ENCODE measurements at regions not wholly inside any gene's neighbourhood (a gene's known extent, or its start where the extent isn't known, plus 50 kb on each side); places are given as distances from the start of the nearest gene placed in this dataset.
"Not testable (repeated sequence)": the region's sequence is repeated elsewhere in the genome, so short reads cannot be mapped to it uniquely, and the experiment has no call there.

GRCh38 chr18:38651736-38652135 is 1086.1 kb upstream of the CELF4 start:
- DNase-seq (ENCODE audit: low spot score), result no peak

GRCh38 chr18:38648179-38648578 is 1082.6 kb upstream of the CELF4 start:
- no peak for DNase-seq (ENCODE audit: low spot score)

DNA sequence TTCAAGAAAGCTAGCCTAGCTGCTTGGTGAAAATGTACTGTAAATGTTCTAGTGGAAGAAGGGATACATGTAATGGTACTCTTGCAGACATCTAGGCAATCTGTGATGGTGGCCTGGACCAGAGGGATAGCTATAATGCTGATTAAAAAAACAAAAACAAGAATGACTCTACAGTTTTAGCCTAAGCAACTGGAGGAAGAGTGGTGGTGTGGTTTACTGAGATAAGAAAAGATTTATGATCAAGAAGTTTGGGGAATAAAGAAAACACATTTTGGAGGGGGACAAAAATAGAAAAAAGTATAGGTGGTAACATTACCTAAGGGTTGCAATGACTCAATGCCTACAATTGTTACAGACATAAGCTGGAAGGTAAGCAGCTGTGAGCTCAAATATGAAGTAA is 1080.7 kb upstream of the CELF4 start:
- DNase-seq (ENCODE audit: low spot score), result no peak

- no peak for DNase-seq (ENCODE audit: low spot score)
Observed at GRCh38 chr18:38644875-38645641, 1079.5 kb upstream of the CELF4 start.

GRCh38 chr18:38642711-38643110 is 1077.1 kb upstream of the CELF4 start:
- DNase-seq (ENCODE audit: low spot score), result no peak

- DNase-seq (ENCODE audit: low spot score), result not testable (repeated sequence)
Observed at GRCh38 chr18:38639700-38640099, 1074.1 kb upstream of the CELF4 start.

DNA sequence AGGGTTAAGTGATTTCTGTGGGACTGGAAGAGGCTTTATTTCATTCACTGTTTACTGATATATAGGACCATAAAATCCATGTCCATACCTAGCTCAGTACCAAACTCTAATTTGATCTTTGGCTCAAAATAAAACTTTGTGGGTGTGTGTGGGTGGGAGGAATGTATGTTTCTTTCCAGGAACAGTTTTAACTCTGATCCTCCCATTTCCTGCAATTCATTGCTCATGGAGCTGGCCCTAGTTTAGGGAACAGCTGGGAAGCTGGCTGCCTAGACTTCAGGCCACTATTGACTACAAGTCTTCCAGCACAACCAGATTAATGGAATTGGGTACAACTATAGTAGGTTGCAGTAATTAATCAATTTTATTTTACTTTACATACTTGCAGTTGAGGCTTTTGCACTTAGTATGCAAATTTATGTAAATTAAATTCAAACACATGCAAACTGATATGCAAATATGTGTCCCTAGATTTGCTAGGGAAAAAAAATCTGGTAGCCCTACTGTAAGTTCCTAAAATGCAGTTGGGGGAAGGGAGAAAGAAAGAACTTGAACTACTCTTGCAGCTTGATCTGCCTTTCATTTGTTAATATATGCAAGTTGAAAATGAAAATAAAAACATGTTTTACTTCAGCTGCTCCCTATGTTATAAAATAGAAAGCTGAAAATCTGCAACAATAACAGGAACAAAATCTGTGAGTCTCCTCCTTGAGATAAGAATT is 1070.3 kb upstream of the CELF4 start:
- no peak for DNase-seq (ENCODE audit: low spot score)

DNA sequence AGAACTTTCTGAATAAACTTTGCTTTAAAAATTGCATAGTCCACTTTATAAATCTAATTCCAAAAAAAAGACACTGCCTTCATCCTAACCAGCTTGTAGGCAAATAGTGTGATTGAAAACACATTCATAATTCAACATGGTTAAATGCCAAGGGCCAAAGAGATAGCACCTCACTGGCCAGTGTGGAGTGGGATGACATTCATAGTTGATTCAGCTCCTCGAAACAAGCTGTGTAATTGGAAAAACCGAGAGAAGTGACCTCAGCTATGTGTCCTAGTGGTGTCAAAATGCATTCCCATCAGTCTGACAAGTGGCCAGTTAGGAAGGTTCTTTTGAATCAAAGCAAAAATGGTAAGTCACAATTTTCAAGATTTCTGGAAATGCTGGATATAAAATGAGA is 1068.5 kb upstream of the CELF4 start:
- no peak for DNase-seq (ENCODE audit: low spot score)

DNA sequence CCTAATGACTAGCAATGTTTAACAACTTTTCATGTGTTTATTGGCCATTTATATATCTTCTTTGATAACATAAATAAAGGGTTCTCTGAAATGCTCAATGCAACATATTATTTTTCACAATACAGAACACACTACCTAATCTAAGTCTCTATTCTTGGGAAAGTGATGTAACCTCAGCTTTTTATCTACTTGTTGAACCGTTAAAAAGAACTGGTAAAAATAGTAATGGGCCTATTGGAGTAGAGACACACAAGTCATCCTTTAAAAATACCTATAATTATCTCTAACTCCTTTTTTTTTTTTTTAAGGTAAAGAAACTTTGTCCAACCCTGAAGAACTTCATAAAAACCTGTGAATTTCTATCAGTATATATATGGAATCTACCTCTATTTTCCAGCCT is 1067.7 kb upstream of the CELF4 start:
- DNase-seq (ENCODE audit: low spot score), result no peak

GRCh38 chr18:38619129-38619528 is 1053.5 kb upstream of the CELF4 start:
- DNase-seq (ENCODE audit: low spot score), result no peak

DNA sequence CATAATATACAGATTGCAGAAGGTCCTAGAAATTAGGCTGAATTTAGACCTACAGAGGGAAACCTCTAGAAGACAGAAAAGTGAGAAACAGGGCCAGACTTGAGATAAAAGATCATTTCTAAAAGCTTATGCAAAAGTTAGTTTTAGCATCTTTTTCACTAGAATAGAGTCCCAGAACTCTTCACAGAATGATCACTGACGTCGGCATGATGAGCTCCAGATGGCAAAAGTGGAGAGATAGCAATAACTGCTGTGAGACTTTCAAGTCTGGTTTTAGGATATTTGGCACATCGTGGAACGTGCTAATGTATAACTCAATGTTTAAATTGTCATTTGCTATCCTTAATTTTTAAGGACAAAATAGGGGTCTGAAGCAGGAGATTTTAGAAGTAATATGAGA is 1050.7 kb upstream of the CELF4 start:
- DNase-seq (ENCODE audit: low spot score), result no peak

DNA sequence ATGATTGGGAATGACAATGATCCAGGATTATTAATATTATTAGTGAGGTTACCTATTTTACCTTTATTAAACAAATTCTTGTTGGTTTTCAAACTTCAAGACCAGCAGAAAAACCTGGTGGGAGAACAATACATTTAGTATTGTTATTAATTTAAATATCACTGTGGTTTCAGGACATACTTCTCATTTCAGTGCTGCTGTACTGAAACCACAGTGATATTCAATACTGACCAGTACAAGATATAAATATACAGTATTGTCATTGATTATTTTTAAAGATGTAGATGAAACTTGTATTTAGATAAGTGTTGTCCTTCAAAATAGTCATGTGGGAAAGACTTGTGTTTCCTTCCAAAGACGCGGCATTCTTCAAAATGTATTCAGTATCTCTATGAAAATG is 1047.3 kb upstream of the CELF4 start:
- DNase-seq (ENCODE audit: low spot score), result no peak

DNA sequence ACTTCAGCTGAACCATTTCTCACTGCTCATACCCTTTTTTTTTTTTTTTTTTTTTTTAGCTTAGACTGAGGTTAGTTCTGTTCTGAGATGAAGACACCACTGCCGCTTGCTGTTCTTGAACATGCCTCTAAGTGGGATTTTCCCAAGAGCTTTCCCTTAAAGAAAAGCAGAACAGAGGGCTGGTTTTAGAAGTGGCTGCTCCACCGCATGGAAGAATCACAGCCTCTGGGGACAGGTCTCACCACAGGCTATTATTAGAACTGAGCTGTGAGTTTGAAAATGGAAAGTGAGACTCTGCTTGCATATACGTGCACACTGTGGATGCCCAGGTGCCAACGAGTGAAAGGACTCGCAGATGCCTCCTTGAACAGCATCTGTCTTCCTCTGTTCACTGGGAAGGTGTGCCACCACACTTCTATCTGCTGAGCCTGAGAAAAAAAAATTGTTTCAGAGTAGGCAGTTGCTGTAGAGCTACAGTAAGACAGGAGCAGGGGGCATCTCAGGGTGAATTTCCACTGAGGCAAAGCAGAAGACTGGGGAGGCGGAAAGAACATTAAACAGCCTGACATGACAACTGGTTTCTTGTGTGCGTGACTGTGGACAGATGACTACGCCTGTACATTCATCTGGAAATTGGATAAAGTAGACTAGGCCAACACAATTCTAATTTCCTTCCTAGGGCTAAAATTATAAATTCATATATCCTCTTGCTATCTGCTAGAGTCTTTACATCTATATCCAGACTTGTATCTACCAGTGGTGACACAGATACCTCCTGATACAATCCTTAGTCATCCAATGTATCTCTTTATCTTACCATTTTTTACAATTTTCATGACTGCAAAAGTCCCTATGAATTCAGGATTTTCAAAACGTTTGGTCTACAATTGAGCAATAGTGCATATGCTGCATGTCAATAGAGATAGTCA is 1045.7 kb upstream of the CELF4 start:
- no peak for DNase-seq (ENCODE audit: low spot score)

- no peak for DNase-seq (ENCODE audit: low spot score)
Observed at GRCh38 chr18:38606841-38607240, 1041.2 kb upstream of the CELF4 start.

- DNase-seq (ENCODE audit: low spot score), result no peak
Observed at GRCh38 chr18:38602341-38602740, 1036.7 kb upstream of the CELF4 start.

- no peak for DNase-seq (ENCODE audit: low spot score)
Observed at GRCh38 chr18:38587571-38587970, 1022.0 kb upstream of the CELF4 start.

GRCh38 chr18:38586327-38586726 is 1020.7 kb upstream of the CELF4 start:
- DNase-seq (ENCODE audit: low spot score), result no peak

DNA sequence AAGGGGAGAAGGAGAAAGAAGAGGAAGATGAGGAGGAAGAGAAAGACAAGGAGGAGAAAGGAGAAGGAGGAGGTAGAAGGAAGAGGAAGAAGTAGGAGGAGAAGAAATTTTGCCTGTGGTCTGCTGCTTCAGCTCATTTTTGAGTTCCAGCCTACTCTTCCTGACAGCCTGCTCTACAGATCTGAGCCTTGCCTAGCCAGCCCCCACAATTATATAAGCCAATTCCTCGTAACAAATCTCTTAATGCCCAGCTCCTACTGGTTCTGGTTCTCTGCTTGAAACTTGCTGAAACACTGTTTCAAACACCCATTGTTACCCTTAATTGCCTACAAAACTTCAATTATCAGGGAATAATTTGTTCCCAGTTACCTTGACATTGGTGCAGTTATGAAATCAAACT is 1014.2 kb upstream of the CELF4 start:
- no peak for DNase-seq (ENCODE audit: low spot score)

DNA sequence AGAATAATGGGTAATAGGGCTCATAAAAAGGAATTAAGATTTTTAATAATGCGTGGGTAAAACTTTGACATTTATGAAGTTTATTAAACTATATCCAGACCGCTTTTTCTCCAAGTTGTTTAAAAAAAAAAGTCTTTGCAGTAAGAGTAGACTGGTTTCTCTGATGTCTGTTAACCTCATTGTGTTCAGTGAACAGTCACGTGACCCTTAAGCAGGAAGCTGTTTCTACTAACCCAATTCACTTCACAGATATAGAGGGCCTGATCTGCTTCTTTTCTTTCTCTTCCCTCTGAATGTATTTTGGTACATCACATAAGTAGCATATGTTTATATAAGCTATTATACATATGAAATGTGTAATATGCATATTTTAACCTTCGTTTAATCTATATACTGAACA is 1011.3 kb upstream of the CELF4 start:
- no peak for DNase-seq (ENCODE audit: low spot score)

DNA sequence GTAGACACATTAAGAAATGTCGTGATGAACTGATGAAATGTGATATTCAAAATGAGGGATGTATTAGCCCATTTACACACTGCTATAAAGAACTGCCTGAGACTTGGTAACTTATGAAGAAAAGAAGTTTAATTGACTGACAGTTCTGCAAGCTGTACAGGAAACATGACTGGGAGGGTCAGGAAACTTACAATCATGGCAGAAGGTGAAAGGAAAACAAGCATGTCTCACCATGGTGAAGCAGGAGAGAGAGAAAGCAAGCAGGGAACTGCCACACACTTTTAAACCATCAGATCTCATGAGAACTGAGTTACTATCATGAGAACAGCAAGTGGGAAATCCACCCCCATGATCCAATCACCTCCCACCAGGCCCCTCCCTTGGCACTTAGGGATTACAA is 1010.8 kb upstream of the CELF4 start:
- DNase-seq (ENCODE audit: low spot score), result no peak

- no peak for DNase-seq (ENCODE audit: low spot score)
Observed at GRCh38 chr18:38575648-38576047, 1010.0 kb upstream of the CELF4 start.

GRCh38 chr18:38575023-38575422 is 1009.4 kb upstream of the CELF4 start:
- no peak for DNase-seq (ENCODE audit: low spot score)
